Mucosa of descending colon (tissue), 3 donors: ENCODE measurements at regions not wholly inside any gene's neighbourhood (a gene's known extent, or its start where the extent isn't known, plus 50 kb on each side); places are given as distances from the start of the nearest gene placed in this dataset.

Source experiments
- ATAC-seq: fragments of 200-7000 bp; cut with Tn5 transposase; one replicate; pipeline ENCODE4 v1.9.1; 2020; ENCODE audit warnings: mild to moderate bottlenecking, moderate library complexity
- DNase-seq, 3 donors: peaks; one replicate each; pipeline ENCODE4 v3.0.0-alpha.2; 2020
- H3K36me3 ChIP-seq: fragments of 200-600 bp; one replicate; pipeline ENCODE4 v1.8.0; 2021; ENCODE audit warnings: low read depth, mild to moderate bottlenecking
- H3K4me1 ChIP-seq: fragments of 200-600 bp; one replicate; pipeline ENCODE4 v1.8.0; 2021; ENCODE audit warnings: low read depth, mild to moderate bottlenecking
- H3K4me3 ChIP-seq: fragments of 200-600 bp; one replicate; pipeline ENCODE4 v1.8.0; 2021; ENCODE audit warnings: mild to moderate bottlenecking
- H3K9me3 ChIP-seq: fragments of 200-600 bp; one replicate; pipeline ENCODE4 v1.8.0; 2021; ENCODE audit warnings: mild to moderate bottlenecking
- CTCF ChIP-seq: fragments of 200-600 bp; IDR thresholded peaks from one replicate; pipeline ENCODE4 v1.8.0; 2022; ENCODE audit warnings: antibody characterized with exemption, mild to moderate bottlenecking
- intact Hi-C, 2 donors: fragments of 100-400 bp; cut with DNase I in 1 of 2; cut with micrococcal nuclease in 1 of 2; formaldehyde crosslinking; loops; one replicate each; pipeline versions ENCODE4 v1.11.0 to v1.11.1; 2022; cut with DNase I, micrococcal nuclease
- donor health status: DM: no; HTN: no; CAD: no; lungs with moderate emphysema.
- donor health status: DM: no; HTN: no; CAD: no.
- donor health status: DM: no; HTN: yes; CAD: no.

- Histone ChIP-seq H3K36me3 (no peaks in the 10 kb centered on the region), H3K4me1 (no peaks in the 10 kb centered on the region), H3K4me3 (no peak overlapping the region), H3K9me3 (no peaks in the 10 kb centered on the region)
- DNase-seq: no peak
- ATAC-seq: no peak
- intact Hi-C loops: no loop called here
- TF ChIP-seq CTCF: no peak
Observed at GRCh38 chr17:6919158-6919557, 76.7 kb upstream of the ALOX12 start.

- DNase-seq: no peak
Observed at GRCh38 chr17:6923385-6923784, 72.5 kb upstream of the ALOX12 start.

GRCh38 chr17:6924208-6924607 is 71.6 kb upstream of the ALOX12 start:
- TF ChIP-seq CTCF: no peak
- intact Hi-C loops: no loop called here
- DNase-seq (no peak), ATAC-seq (no peak)
- H3K9me3 ChIP-seq: no peaks in the 10 kb centered on the region
- H3K4me3 ChIP-seq: no peak overlapping the region
- no peaks in the 10 kb centered on the region for H3K36me3 ChIP-seq
- no peaks in the 10 kb centered on the region for H3K4me1 ChIP-seq

More at GRCh38 chr17:6923385-6923784, 72.5 kb upstream of the ALOX12 start:
- Histone ChIP-seq H3K4me1 (no peaks in the 10 kb centered on the region), H3K4me3 (no peak overlapping the region), H3K9me3 (no peaks in the 10 kb centered on the region), H3K36me3 (no peaks in the 10 kb centered on the region)
- no peak for ATAC-seq
- intact Hi-C loops: no loop called here
- TF ChIP-seq CTCF: no peak

- H3K36me3 ChIP-seq: no peaks in the 10 kb centered on the region
- no peak overlapping the region for H3K4me3 ChIP-seq
- H3K9me3 ChIP-seq: no peaks in the 10 kb centered on the region
- no peak for DNase-seq
- ATAC-seq: no peak
- intact Hi-C loops: no loop called here
- no peak for TF ChIP-seq CTCF
- no peaks in the 10 kb centered on the region for H3K4me1 ChIP-seq
Observed at GRCh38 chr17:6926667-6927066, 69.2 kb upstream of the ALOX12 start.

GRCh38 chr17:6927290-6928126 is 68.3 kb upstream of the ALOX12 start:
- Histone ChIP-seq H3K4me1 (no peaks in the 10 kb centered on the region), H3K9me3 (no peaks in the 10 kb centered on the region), H3K36me3 (no peaks in the 10 kb centered on the region), H3K4me3 (no peak overlapping the region)
- intact Hi-C loops: no loop called here
- TF ChIP-seq CTCF: no peak
- DNase-seq (no peak), ATAC-seq (no peak)
